ENCODE measurements at regions not wholly inside any gene's neighbourhood (a gene's known extent, or its start where the extent isn't known, plus 50 kb on each side); places are given as distances from the start of the nearest gene placed in this dataset.

- no peak overlapping the region for H3K4me3 Mint-ChIP-seq (ENCODE audit: unreplicated experiment)
- H3K4me1 Mint-ChIP-seq (ENCODE audit: unreplicated experiment): peaks cover 11% of the 10 kb centered on the region
- H3K36me3 Mint-ChIP-seq (ENCODE audit: unreplicated experiment): no peaks in the 10 kb centered on the region
- H3K27me3 Mint-ChIP-seq (ENCODE audit: unreplicated experiment): no peaks in the 10 kb centered on the region
- no peaks in the 10 kb centered on the region for H3K9me3 Mint-ChIP-seq (ENCODE audit: unreplicated experiment)
- DNase-seq (ENCODE audit: extremely low spot score, unreplicated experiment): no peak
- no peak overlapping the region for H3K27ac Mint-ChIP-seq (ENCODE audit: unreplicated experiment)
- TF ChIP-seq CTCF (IDR thresholded peaks at IDR 0.05): no peak
These were observed 198.7 kb downstream of the IRS2 start for GRCh38 chr13:109587689-109588088.

GRCh38 chr13:109586509-109587346 is 199.7 kb downstream of the IRS2 start:
- no peak for TF ChIP-seq CTCF (IDR thresholded peaks at IDR 0.05)
- H3K4me1 Mint-ChIP-seq (ENCODE audit: unreplicated experiment): peaks cover 11% of the 10 kb centered on the region

GRCh38 chr13:109584844-109585361 is 201.5 kb downstream of the IRS2 start:
- Mint-ChIP-seq H3K36me3 (ENCODE audit: unreplicated experiment) (no peaks in the 10 kb centered on the region), H3K4me1 (ENCODE audit: unreplicated experiment) (peaks cover 11% of the 10 kb centered on the region), H3K27me3 (ENCODE audit: unreplicated experiment) (no peaks in the 10 kb centered on the region), H3K9me3 (ENCODE audit: unreplicated experiment) (peaks cover 4% of the 10 kb centered on the region), H3K27ac (ENCODE audit: unreplicated experiment) (no peak overlapping the region), H3K4me3 (ENCODE audit: unreplicated experiment) (no peak overlapping the region)
- DNase-seq (ENCODE audit: extremely low spot score, unreplicated experiment): no peak
- TF ChIP-seq CTCF (IDR thresholded peaks at IDR 0.05): no peak

More at GRCh38 chr13:109586509-109587346, 199.7 kb downstream of the IRS2 start:
- H3K27ac Mint-ChIP-seq (ENCODE audit: unreplicated experiment): no peak overlapping the region
- no peaks in the 10 kb centered on the region for H3K36me3 Mint-ChIP-seq (ENCODE audit: unreplicated experiment)
- H3K27me3 Mint-ChIP-seq (ENCODE audit: unreplicated experiment): no peaks in the 10 kb centered on the region
- no peaks in the 10 kb centered on the region for H3K9me3 Mint-ChIP-seq (ENCODE audit: unreplicated experiment)
- H3K4me3 Mint-ChIP-seq (ENCODE audit: unreplicated experiment): no peak overlapping the region
- no peak for DNase-seq (ENCODE audit: extremely low spot score, unreplicated experiment)

- H3K4me1 Mint-ChIP-seq (ENCODE audit: unreplicated experiment): no peaks in the 10 kb centered on the region
- H3K27ac Mint-ChIP-seq (ENCODE audit: unreplicated experiment): no peak overlapping the region
- no peaks in the 10 kb centered on the region for H3K36me3 Mint-ChIP-seq (ENCODE audit: unreplicated experiment)
- no peak for DNase-seq (ENCODE audit: extremely low spot score, unreplicated experiment)
- no peak overlapping the region for H3K4me3 Mint-ChIP-seq (ENCODE audit: unreplicated experiment)
- H3K9me3 Mint-ChIP-seq (ENCODE audit: unreplicated experiment): peaks cover 4% of the 10 kb centered on the region
- H3K27me3 Mint-ChIP-seq (ENCODE audit: unreplicated experiment): no peaks in the 10 kb centered on the region
- no peak for TF ChIP-seq CTCF (IDR thresholded peaks at IDR 0.05)
These were observed 209.1 kb downstream of the IRS2 start for GRCh38 chr13:109577191-109577700.

GRCh38 chr13:109576331-109576813 is 210.0 kb downstream of the IRS2 start:
- Mint-ChIP-seq H3K27ac (ENCODE audit: unreplicated experiment) (no peak overlapping the region), H3K9me3 (ENCODE audit: unreplicated experiment) (peaks cover 4% of the 10 kb centered on the region), H3K4me1 (ENCODE audit: unreplicated experiment) (no peaks in the 10 kb centered on the region), H3K36me3 (ENCODE audit: unreplicated experiment) (no peaks in the 10 kb centered on the region), H3K4me3 (ENCODE audit: unreplicated experiment) (no peak overlapping the region), H3K27me3 (ENCODE audit: unreplicated experiment) (no peaks in the 10 kb centered on the region)
- TF ChIP-seq CTCF (IDR thresholded peaks at IDR 0.05): no peak
- no peak for DNase-seq (ENCODE audit: extremely low spot score, unreplicated experiment)
